ENCODE measurements at regions not wholly inside any gene's neighbourhood (a gene's known extent, or its start where the extent isn't known, plus 50 kb on each side); places are given as distances from the start of the nearest gene placed in this dataset.
"Not testable (repeated sequence)": the region's sequence is repeated elsewhere in the genome, so short reads cannot be mapped to it uniquely, and the experiment has no call there.

DNA sequence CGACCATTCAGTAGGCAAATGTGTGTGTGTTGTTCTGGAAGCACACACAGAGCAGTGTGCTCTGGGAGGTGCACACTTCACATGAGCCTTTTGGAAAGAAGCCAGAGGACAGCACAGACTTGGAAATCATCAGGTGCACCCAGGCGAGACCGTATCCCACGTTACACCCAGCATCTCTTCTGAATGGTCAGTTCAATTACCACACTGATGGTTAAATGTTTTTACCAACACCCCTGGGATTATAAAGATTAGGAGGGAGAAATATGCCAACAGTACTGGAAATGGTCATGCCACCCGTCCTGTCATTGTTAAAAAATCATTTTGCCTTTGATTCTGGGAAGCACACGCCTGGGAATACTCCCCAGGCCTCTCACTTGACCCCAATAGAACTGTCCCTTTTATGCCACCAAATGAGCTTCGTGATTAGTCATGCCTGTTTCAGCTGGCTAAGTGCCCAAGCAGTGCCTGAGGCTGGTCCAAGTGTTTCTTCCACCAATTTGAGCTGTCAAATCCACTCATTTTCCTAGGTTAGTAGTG, 183.7 kb downstream of the NRP2 start:
- CTCF ChIA-PET: no interaction called here
- no peak overlapping the region for H3K4me3 ChIP-seq (ENCODE audit: low read depth, low read length)
- TF ChIP-seq, protein P1, sequence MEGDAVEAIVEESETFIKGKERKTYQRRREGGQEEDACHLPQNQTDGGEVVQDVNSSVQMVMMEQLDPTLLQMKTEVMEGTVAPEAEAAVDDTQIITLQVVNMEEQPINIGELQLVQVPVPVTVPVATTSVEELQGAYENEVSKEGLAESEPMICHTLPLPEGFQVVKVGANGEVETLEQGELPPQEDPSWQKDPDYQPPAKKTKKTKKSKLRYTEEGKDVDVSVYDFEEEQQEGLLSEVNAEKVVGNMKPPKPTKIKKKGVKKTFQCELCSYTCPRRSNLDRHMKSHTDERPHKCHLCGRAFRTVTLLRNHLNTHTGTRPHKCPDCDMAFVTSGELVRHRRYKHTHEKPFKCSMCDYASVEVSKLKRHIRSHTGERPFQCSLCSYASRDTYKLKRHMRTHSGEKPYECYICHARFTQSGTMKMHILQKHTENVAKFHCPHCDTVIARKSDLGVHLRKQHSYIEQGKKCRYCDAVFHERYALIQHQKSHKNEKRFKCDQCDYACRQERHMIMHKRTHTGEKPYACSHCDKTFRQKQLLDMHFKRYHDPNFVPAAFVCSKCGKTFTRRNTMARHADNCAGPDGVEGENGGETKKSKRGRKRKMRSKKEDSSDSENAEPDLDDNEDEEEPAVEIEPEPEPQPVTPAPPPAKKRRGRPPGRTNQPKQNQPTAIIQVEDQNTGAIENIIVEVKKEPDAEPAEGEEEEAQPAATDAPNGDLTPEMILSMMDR (IDR thresholded peaks at IDR 0.05; ENCODE audit: insufficient read depth, low read length, missing control alignments): no peak
- no peak for DNase-seq (ENCODE audit: low read depth, low spot score)
- POLR2A ChIA-PET: no interaction called here

DNA sequence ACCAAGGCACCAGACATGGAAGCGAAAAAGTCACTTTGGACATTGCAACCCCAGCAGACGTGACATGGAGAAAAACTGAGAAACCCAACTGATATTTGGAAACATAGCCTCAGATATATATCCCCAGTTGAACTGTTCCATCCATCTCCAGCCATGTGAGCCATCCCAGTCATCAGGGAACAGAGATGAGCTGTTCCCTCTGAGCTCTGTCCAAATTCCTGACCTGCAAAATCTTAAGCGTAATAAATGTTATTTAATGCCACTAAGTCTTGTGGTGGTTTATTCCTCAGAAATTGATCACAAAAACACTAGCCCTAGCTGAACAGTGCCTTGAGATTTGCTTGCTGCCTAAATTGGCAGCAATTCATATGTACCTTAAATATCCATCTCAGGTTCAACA, 182.8 kb downstream of the NRP2 start:
- CTCF ChIA-PET: interaction anchor here (2.2 kb wide), 1 partner anchor 20 kb away, joined by 9 read pairs; no protein-coding TSS in a partner anchor
- TF ChIP-seq, protein P1 (IDR thresholded peaks at IDR 0.05; ENCODE audit: insufficient read depth, low read length, missing control alignments): no peak
- POLR2A ChIA-PET: no interaction called here
- no peak overlapping the region for H3K4me3 ChIP-seq (ENCODE audit: low read depth, low read length)
- no peak for DNase-seq (ENCODE audit: low read depth, low spot score)

DNA sequence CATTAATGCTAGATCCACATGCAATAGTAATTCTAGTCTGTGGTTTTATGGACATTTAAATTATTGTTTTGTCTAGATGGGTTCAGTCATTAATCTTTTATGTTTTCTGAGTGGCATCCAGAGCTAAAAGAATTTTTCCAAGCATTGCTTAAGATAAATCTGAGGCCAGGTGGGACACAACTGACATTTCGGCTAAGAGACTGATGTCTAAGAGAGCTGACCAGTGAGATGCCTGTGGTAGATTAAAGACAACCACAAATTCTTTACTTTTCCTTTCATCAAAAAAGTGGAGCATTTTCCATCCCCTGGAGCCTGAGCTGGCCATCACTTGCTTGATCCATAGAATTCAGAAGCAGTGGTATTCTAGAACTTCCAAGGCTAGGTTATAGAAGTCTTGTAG, 182.2 kb downstream of the NRP2 start:
- TF ChIP-seq, protein P1 (IDR thresholded peaks at IDR 0.05; ENCODE audit: insufficient read depth, low read length, missing control alignments): no peak
- no peak for DNase-seq (ENCODE audit: low read depth, low spot score)
- CTCF ChIA-PET: interaction anchor here (2.2 kb wide), 1 partner anchor 21 kb away, joined by 9 read pairs; no protein-coding TSS in a partner anchor
- H3K4me3 ChIP-seq (ENCODE audit: low read depth, low read length): no peak overlapping the region
- POLR2A ChIA-PET: no interaction called here

DNA sequence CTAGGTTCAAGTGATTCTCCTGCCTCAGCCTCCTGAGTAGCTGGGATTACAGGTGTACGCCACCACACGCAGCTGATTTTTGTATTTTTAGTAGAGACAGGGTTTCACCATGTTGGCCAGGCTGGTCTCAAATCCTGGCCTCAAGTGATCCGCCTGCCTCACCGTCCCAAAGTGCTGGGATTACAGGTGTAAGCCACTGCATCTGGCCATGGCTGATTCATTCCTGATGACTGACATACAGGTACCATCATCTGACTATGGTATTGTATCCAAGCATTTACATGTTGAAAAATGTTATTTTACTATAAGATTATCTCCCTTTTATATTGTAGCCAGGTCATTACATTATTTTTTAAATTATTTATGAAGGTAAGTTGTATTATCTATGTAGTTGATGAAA, 180.5 kb downstream of the NRP2 start:
- DNase-seq (ENCODE audit: low read depth, low spot score); POLR2A ChIA-PET; CTCF ChIA-PET; H3K4me3 ChIP-seq (ENCODE audit: low read depth, low read length): not testable (repeated sequence)

DNA sequence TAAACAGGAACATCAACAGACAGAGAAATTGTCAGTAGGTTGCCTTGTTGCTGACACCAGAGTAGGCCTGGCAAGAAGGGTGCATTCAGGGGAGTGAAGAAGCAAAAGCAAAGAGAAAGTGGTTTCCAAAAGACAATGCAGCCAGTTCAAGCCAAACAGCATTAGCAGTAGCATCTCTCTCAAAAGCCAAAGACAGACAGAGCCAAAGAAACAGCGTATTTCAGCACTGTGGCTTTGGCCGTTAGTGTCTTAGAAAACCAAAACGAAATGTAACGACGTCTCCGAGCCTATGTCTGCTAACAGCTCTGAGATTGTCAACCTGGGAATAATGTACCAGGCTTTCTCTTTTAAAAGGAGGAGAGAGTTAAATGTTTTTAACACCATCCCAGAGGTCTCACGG, 178.6 kb downstream of the NRP2 start:
- no peak overlapping the region for H3K4me3 ChIP-seq (ENCODE audit: low read depth, low read length)
- TF ChIP-seq, protein P1 (IDR thresholded peaks at IDR 0.05; ENCODE audit: insufficient read depth, low read length, missing control alignments): no peak
- POLR2A ChIA-PET: no interaction called here
- no peak for DNase-seq (ENCODE audit: low read depth, low spot score)
- CTCF ChIA-PET: interaction anchor here (1.1 kb wide), 1 partner anchor 9 kb away, joined by 3 read pairs; no protein-coding TSS in a partner anchor

DNA sequence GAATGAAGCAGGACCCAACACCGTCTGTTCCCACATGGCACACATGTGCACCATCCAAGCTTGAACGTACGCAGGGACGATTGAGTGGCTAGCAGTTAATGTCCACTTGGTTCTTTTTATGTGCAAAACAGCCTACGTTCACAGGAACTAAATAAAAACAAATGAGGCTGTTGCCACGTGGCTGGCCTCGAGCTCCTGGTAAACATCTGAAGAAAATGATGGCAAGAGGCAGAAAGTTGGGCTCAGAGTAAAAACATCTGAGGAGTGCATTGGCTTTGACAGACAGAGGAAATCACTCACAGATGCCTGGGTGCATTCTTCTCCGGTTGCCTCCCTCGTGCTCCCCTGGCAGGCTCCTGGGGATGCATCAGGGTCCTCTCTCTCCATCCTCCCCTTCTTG, 177.9 kb downstream of the NRP2 start:
- TF ChIP-seq, protein P1 (IDR thresholded peaks at IDR 0.05; ENCODE audit: insufficient read depth, low read length, missing control alignments): no peak
- POLR2A ChIA-PET: no interaction called here
- H3K4me3 ChIP-seq (ENCODE audit: low read depth, low read length): no peak overlapping the region
- CTCF ChIA-PET: interaction anchor here (0.8 to 1.1 kb wide), 3 partner anchors 8 to 112 kb away, joined by 3 to 4 read pairs (median 3); no protein-coding TSS in a partner anchor
- DNase-seq (ENCODE audit: low read depth, low spot score): no peak

DNA sequence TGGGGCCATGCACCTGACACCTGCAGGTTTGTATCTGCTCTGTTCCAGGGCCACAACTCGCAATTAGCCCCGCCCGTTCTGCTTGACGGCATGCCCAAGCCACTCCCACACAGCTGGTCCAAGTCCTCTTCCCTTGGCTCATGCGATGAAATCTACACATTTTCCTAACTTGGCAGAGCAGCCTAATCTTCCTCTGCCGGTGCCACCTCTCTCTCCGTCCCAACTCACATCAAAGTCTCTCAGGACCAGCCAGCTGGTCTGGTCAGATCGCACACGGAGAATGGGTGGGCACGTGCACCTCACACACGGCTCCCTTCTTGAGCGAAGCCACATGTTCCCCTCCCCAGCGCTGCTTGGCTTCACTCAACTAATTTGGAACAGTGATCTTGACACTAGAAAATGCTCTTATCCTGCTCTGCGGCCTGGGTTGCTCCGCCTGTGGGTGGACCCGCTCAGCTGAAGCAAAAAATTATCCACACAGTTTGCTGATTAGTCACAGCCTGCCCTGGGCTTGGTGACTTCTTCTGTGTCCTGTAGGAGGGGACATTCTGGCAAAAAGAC, 176.7 kb downstream of the NRP2 start:
- DNase-seq (ENCODE audit: low read depth, low spot score): no peak
- no peak overlapping the region; the same call in 1 of the 2 replicates for H3K4me3 ChIP-seq (ENCODE audit: low read depth, low read length)
- ChIA-PET CTCF (interaction anchor here (1.2 to 2.5 kb wide), 5 partner anchors 8 to 67 kb away, joined by 3 to 7 read pairs (median 4); no protein-coding TSS in a partner anchor), POLR2A (interaction anchor here (1.9 kb wide), 1 partner anchor 177 kb away, joined by 4 read pairs; the partner anchor contains the start of gene NRP2)
- TF ChIP-seq, protein P1 (IDR thresholded peaks at IDR 0.05; ENCODE audit: insufficient read depth, low read length, missing control alignments): no peak
